ENCODE measurements at regions not wholly inside any gene's neighbourhood (a gene's known extent, or its start where the extent isn't known, plus 50 kb on each side); places are given as distances from the start of the nearest gene placed in this dataset.

DNA sequence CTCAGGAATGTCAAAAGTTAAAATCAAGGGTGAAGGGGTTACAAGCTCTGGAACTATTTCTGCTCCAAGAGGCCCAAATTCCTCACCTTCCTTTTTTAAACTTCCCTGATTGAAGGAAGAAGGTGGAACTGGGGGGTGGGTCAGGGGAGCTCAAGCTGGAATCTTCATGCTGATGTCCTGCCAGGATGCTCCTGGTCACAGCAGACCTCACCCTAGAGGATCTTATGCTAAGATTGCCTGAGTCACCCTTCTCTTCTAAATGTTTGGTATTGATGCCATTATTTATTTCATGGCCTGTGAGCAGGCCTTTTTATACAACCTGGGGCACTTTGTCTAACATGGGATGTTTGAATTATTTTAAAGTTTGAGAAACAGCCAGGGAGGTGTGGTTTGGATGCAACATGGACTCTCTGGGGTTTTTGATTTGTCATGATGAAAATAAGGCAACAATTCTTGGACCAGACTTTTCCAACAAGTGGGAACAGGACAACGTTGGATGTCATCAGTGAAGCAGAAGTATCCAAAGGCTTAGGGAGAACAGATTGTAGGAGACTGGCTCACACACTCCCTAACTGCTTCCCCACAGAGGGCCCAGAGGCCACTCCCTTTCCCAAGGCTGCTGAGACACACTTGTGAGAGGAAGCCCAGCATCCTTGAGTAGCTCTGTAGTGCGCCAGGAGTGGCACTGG lies 420.2 kb upstream of the MEX3C start:
- no CpG with 5 or more reads among the region's 2 CpGs for WGBS, 2 donors (ENCODE audit: extremely low coverage in 2 of 2, insufficient read length in 2 of 2, insufficient replicate concordance in 1 of 2)
- Histone ChIP-seq H3K4ac (ENCODE audit: low read length) (no peak overlapping the region), H3K79me1 (ENCODE audit: low read depth, low read length) (no peaks in the 10 kb centered on the region)

DNA sequence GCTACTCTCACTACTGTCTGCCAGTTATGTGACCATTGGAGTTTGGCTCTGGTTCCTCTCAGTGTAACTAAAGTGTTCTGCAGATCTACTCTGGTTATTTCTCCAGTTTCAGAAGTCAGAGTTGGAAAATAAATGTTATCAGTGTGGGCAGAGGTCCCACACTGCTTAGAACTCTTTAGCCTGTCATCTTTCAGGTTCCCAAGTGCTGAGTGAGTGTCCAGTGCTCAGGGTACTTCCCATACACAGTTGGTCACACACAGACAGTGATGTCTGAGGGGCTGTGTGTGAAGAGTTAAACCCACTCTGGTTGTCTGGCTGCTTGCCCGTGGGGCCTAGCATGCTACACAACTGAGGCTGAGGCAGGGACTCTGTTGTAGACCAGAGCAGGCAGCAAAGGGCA lies 421.8 kb upstream of the MEX3C start:
- WGBS, 2 donors (ENCODE audit: extremely low coverage in 2 of 2, insufficient read length in 2 of 2, insufficient replicate concordance in 1 of 2), result no CpG with 5 or more reads among the region's 1 CpG
- no peak overlapping the region for H3K23ac ChIP-seq (ENCODE audit: low read depth, low read length, poor library complexity)

More for the DNA sequence above, 420.2 kb upstream of the MEX3C start:
- H4K91ac ChIP-seq (ENCODE audit: low read depth, low read length, poor library complexity), result no peak overlapping the region
- H3K36me3 ChIP-seq (replicated peaks in 1 of 2; ENCODE audit: control insufficient read depth in 2 of 2, insufficient read depth in 2 of 2, low read length in 2 of 2), result no peaks in the 10 kb centered on the region
- no peak overlapping the region for H3K4me3 ChIP-seq (ENCODE audit: low read length in 2 of 2)
- no peak overlapping the region for H3K9ac ChIP-seq (ENCODE audit: low read depth, low read length, poor library complexity)
- H3K4me2 ChIP-seq (ENCODE audit: insufficient read depth, low read length, poor library complexity, severe bottlenecking), result no peak overlapping the region
- no peak overlapping the region for H2BK15ac ChIP-seq (ENCODE audit: low read length)
- no peak overlapping the region for H2AFZ ChIP-seq (ENCODE audit: low read length)
- no peak overlapping the region for H3K18ac ChIP-seq (ENCODE audit: low read length)
- no peak overlapping the region for H4K8ac ChIP-seq (ENCODE audit: low read depth, low read length)
- no peaks in the 10 kb centered on the region for H3K9me3 ChIP-seq (replicated peaks in 1 of 2; ENCODE audit: control insufficient read depth in 2 of 2, insufficient read depth in 1 of 2, low read depth in 1 of 2, low read length in 2 of 2)
- H2BK12ac ChIP-seq (ENCODE audit: low read length), result no peak overlapping the region
- H3K27me3 ChIP-seq (ENCODE audit: control insufficient read depth in 3 of 3, insufficient read depth in 3 of 3, low read depth in 1 of 3, low read length in 3 of 3), result peaks cover 0 to 8% (median 0%) of the 10 kb centered on the region in 3 experiments
- H3K14ac ChIP-seq (ENCODE audit: low read length), result no peak overlapping the region
- H2BK120ac ChIP-seq (ENCODE audit: low read depth, low read length), result no peak overlapping the region
- no peak overlapping the region for H2AK5ac ChIP-seq (ENCODE audit: low read depth, low read length)
- DNase-seq (ENCODE audit: low spot score), result no peak
- no peak overlapping the region for H2BK5ac ChIP-seq (ENCODE audit: low read length)
- no peak overlapping the region for H3K27ac ChIP-seq (replicated peaks; ENCODE audit: low read length)
- no peak overlapping the region for H3K23ac ChIP-seq (ENCODE audit: low read depth, low read length, poor library complexity)
- H3K4me1 ChIP-seq (ENCODE audit: control insufficient read depth in 2 of 2, insufficient read depth in 1 of 2, low read depth in 1 of 2, low read length in 2 of 2), result peaks cover 4 to 7% of the 10 kb centered on the region in 2 donors

DNA sequence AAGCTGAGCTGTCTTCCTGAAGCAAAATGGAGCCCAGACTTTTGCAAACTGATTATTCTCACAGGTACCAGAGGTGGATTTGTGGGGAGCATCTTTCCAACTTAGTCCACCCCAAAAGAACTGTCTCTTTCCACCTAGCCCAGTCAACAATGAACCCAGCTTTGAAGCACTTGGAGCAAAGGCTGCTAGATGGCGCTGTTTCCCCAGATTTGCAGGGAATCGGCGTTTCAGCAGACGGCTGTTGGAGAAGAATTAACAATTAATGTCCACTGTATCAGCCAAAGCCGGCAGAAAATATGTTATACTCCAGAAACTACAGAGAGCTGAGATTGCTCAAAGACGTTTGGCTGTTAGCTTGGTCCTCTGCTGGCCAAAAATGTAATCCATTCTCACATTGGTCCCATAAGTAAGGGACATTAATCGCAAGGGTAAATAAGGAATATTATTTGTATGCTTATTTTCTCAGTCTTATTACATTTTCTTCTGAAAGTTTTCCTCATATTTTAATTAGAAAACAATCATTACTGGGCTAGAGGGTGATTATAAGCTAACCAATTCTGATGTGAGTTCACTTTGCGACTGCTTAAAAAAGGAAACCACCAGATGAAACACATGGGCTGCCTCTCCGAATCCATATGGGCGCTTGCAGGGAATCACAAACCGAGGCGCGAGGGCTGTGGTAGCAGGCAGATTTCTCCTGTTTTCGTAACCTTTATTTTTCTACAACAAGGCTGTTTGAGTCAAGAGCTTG lies 423.8 kb upstream of the MEX3C start:
- peak; percentile 81 for DNase-seq (ENCODE audit: low spot score)
- Histone ChIP-seq H2BK5ac (ENCODE audit: low read length) (no peak overlapping the region), H2BK120ac (ENCODE audit: low read depth, low read length) (no peak overlapping the region), H3K27me3 (ENCODE audit: control insufficient read depth in 3 of 3, insufficient read depth in 3 of 3, low read depth in 1 of 3, low read length in 3 of 3) (peaks cover 0 to 13% (median 0%) of the 10 kb centered on the region in 3 experiments), H3K23ac (ENCODE audit: low read depth, low read length, poor library complexity) (no peak overlapping the region), H2AFZ (ENCODE audit: low read length) (peak overlapping the region; percentile 7), H2AK5ac (ENCODE audit: low read depth, low read length) (no peak overlapping the region), H3K18ac (ENCODE audit: low read length) (no peak overlapping the region), H4K91ac (ENCODE audit: low read depth, low read length, poor library complexity) (no peak overlapping the region), H3K9me3 (replicated peaks in 1 of 2; ENCODE audit: control insufficient read depth in 2 of 2, insufficient read depth in 1 of 2, low read depth in 1 of 2, low read length in 2 of 2) (peaks cover 0 to 3% of the 10 kb centered on the region in 2 donors), H3K4ac (ENCODE audit: low read length) (no peak overlapping the region), H3K27ac (replicated peaks; ENCODE audit: low read length) (no peak overlapping the region), H4K8ac (ENCODE audit: low read depth, low read length) (no peak overlapping the region), H2BK12ac (ENCODE audit: low read length) (no peak overlapping the region), H3K9ac (ENCODE audit: low read depth, low read length, poor library complexity) (no peak overlapping the region), H3K4me2 (ENCODE audit: insufficient read depth, low read length, poor library complexity, severe bottlenecking) (peak overlapping the region; percentile 67), H3K79me1 (ENCODE audit: low read depth, low read length) (no peaks in the 10 kb centered on the region), H3K4me1 (ENCODE audit: control insufficient read depth in 2 of 2, insufficient read depth in 1 of 2, low read depth in 1 of 2, low read length in 2 of 2) (peaks cover 4 to 10% of the 10 kb centered on the region in 2 donors), H3K14ac (ENCODE audit: low read length) (no peak overlapping the region), H2BK15ac (ENCODE audit: low read length) (no peak overlapping the region), H3K4me3 (ENCODE audit: low read length in 2 of 2) (no peak overlapping the region), H3K36me3 (replicated peaks in 1 of 2; ENCODE audit: control insufficient read depth in 2 of 2, insufficient read depth in 2 of 2, low read length in 2 of 2) (no peaks in the 10 kb centered on the region)
- WGBS, 2 donors (ENCODE audit: extremely low coverage in 2 of 2, insufficient read length in 2 of 2, insufficient replicate concordance in 1 of 2), result no CpG with 5 or more reads among the region's 14 CpGs

More for the DNA sequence above, 421.8 kb upstream of the MEX3C start:
- no peak for DNase-seq (ENCODE audit: low spot score)
- Histone ChIP-seq H2BK12ac (ENCODE audit: low read length) (no peak overlapping the region), H3K9me3 (replicated peaks in 1 of 2; ENCODE audit: control insufficient read depth in 2 of 2, insufficient read depth in 1 of 2, low read depth in 1 of 2, low read length in 2 of 2) (no peaks in the 10 kb centered on the region), H3K9ac (ENCODE audit: low read depth, low read length, poor library complexity) (no peak overlapping the region), H3K79me1 (ENCODE audit: low read depth, low read length) (no peaks in the 10 kb centered on the region), H3K36me3 (replicated peaks in 1 of 2; ENCODE audit: control insufficient read depth in 2 of 2, insufficient read depth in 2 of 2, low read length in 2 of 2) (no peaks in the 10 kb centered on the region), H3K4me3 (ENCODE audit: low read length in 2 of 2) (no peak overlapping the region), H2AFZ (ENCODE audit: low read length) (no peak overlapping the region), H4K8ac (ENCODE audit: low read depth, low read length) (no peak overlapping the region), H3K14ac (ENCODE audit: low read length) (no peak overlapping the region), H3K4me2 (ENCODE audit: insufficient read depth, low read length, poor library complexity, severe bottlenecking) (no peak overlapping the region), H2AK5ac (ENCODE audit: low read depth, low read length) (no peak overlapping the region), H2BK15ac (ENCODE audit: low read length) (no peak overlapping the region), H4K91ac (ENCODE audit: low read depth, low read length, poor library complexity) (no peak overlapping the region), H3K18ac (ENCODE audit: low read length) (no peak overlapping the region), H2BK5ac (ENCODE audit: low read length) (no peak overlapping the region), H3K4me1 (ENCODE audit: control insufficient read depth in 2 of 2, insufficient read depth in 1 of 2, low read depth in 1 of 2, low read length in 2 of 2) (peaks cover 4 to 10% of the 10 kb centered on the region in 2 donors), H2BK120ac (ENCODE audit: low read depth, low read length) (no peak overlapping the region), H3K27ac (replicated peaks; ENCODE audit: low read length) (no peak overlapping the region), H3K27me3 (ENCODE audit: control insufficient read depth in 3 of 3, insufficient read depth in 3 of 3, low read depth in 1 of 3, low read length in 3 of 3) (peaks cover 0 to 10% (median 0%) of the 10 kb centered on the region in 3 experiments), H3K4ac (ENCODE audit: low read length) (no peak overlapping the region)

DNA sequence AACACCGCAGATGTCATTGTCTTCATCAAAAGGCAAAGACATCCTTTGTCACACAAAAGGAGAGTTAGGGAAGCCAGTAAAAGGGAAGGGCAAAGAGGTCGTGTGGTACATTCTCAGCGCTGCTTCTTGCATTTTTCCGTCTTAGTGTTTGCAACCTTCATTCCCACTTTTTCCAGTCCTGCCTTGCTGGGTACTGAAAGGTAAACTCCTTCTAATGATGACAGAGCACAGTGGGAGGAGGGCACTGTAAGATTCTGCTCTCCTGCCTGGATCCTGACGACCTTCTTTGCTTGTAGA lies 424.3 kb upstream of the MEX3C start:
- no peak overlapping the region for H4K8ac ChIP-seq (ENCODE audit: low read depth, low read length)
- peaks cover 0 to 13% (median 0%) of the 10 kb centered on the region in 3 experiments for H3K27me3 ChIP-seq (ENCODE audit: control insufficient read depth in 3 of 3, insufficient read depth in 3 of 3, low read depth in 1 of 3, low read length in 3 of 3)
- H3K4ac ChIP-seq (ENCODE audit: low read length), result no peak overlapping the region
- no peaks in the 10 kb centered on the region for H3K79me1 ChIP-seq (ENCODE audit: low read depth, low read length)
- DNase-seq (ENCODE audit: low spot score), result no peak
- no peaks in the 10 kb centered on the region for H3K36me3 ChIP-seq (replicated peaks in 1 of 2; ENCODE audit: control insufficient read depth in 2 of 2, insufficient read depth in 2 of 2, low read length in 2 of 2)
- peaks cover 4 to 10% of the 10 kb centered on the region in 2 donors for H3K4me1 ChIP-seq (ENCODE audit: control insufficient read depth in 2 of 2, insufficient read depth in 1 of 2, low read depth in 1 of 2, low read length in 2 of 2)
- H3K14ac ChIP-seq (ENCODE audit: low read length), result no peak overlapping the region
- no peak overlapping the region for H2BK5ac ChIP-seq (ENCODE audit: low read length)
- H3K4me3 ChIP-seq (ENCODE audit: low read length in 2 of 2), result no peak overlapping the region
- H2AFZ ChIP-seq (ENCODE audit: low read length), result peak overlapping the region; percentile 7
- no peak overlapping the region for H3K23ac ChIP-seq (ENCODE audit: low read depth, low read length, poor library complexity)
- H2BK12ac ChIP-seq (ENCODE audit: low read length), result no peak overlapping the region
- peaks cover 0 to 3% of the 10 kb centered on the region in 2 donors for H3K9me3 ChIP-seq (replicated peaks in 1 of 2; ENCODE audit: control insufficient read depth in 2 of 2, insufficient read depth in 1 of 2, low read depth in 1 of 2, low read length in 2 of 2)
- no peak overlapping the region for H2BK120ac ChIP-seq (ENCODE audit: low read depth, low read length)
- no peak overlapping the region for H3K9ac ChIP-seq (ENCODE audit: low read depth, low read length, poor library complexity)
- no peak overlapping the region for H4K91ac ChIP-seq (ENCODE audit: low read depth, low read length, poor library complexity)
- no peak overlapping the region for H3K27ac ChIP-seq (replicated peaks; ENCODE audit: low read length)
- H2BK15ac ChIP-seq (ENCODE audit: low read length), result no peak overlapping the region
- H3K4me2 ChIP-seq (ENCODE audit: insufficient read depth, low read length, poor library complexity, severe bottlenecking), result peak overlapping the region; percentile 29
- no peak overlapping the region for H2AK5ac ChIP-seq (ENCODE audit: low read depth, low read length)
- H3K18ac ChIP-seq (ENCODE audit: low read length), result no peak overlapping the region
- no CpG with 5 or more reads among the region's 5 CpGs for WGBS, 2 donors (ENCODE audit: extremely low coverage in 2 of 2, insufficient read length in 2 of 2, insufficient replicate concordance in 1 of 2)
